ENCODE measurements at regions not wholly inside any gene's neighbourhood (a gene's known extent, or its start where the extent isn't known, plus 50 kb on each side); places are given as distances from the start of the nearest gene placed in this dataset.

DNA sequence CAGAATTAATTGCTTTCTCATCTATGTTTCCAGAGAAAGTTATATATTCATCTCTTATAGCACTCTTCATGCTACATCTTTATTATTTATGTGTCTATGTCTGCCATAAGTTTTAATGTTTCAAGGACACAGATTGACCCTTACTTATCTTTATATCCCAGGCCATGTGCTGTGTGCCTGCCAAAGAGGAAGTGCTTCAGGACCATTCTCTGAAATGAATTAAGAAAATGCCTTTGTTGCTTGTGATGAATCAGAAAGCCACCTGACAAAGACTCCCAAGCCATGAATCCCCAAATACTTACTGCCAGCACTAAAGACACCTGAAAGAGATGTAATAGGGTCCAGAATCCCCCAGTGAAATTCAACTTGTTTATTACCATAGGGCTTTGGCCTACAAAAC, 342.1 kb upstream of the C1orf87 start:
- H3K4me3 ChIP-seq = no peak overlapping the region
- no peaks in the 10 kb centered on the region for H3K27me3 ChIP-seq (ENCODE audit: insufficient read depth in 3 of 3, low read length in 2 of 3)
- H3K4me1 ChIP-seq = no peaks in the 10 kb centered on the region
- H3K9me3 ChIP-seq = no peaks in the 10 kb centered on the region
- H3K36me3 ChIP-seq (ENCODE audit: insufficient read depth in 1 of 2, low read depth in 1 of 2) = no peaks in the 10 kb centered on the region
- intact Hi-C loops (cut with DNase I) = loop anchor here in 1 of 2 donors (10.0 kb wide), 1 partner anchor 1009 kb away; no protein-coding TSS in a partner anchor
- ATAC-seq (no peak), DNase-seq (no peak)
- TF ChIP-seq, protein P1, sequence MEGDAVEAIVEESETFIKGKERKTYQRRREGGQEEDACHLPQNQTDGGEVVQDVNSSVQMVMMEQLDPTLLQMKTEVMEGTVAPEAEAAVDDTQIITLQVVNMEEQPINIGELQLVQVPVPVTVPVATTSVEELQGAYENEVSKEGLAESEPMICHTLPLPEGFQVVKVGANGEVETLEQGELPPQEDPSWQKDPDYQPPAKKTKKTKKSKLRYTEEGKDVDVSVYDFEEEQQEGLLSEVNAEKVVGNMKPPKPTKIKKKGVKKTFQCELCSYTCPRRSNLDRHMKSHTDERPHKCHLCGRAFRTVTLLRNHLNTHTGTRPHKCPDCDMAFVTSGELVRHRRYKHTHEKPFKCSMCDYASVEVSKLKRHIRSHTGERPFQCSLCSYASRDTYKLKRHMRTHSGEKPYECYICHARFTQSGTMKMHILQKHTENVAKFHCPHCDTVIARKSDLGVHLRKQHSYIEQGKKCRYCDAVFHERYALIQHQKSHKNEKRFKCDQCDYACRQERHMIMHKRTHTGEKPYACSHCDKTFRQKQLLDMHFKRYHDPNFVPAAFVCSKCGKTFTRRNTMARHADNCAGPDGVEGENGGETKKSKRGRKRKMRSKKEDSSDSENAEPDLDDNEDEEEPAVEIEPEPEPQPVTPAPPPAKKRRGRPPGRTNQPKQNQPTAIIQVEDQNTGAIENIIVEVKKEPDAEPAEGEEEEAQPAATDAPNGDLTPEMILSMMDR (IDR thresholded peaks at IDR 0.05) = no peak
- no peak overlapping the region for H3K27ac ChIP-seq

DNA sequence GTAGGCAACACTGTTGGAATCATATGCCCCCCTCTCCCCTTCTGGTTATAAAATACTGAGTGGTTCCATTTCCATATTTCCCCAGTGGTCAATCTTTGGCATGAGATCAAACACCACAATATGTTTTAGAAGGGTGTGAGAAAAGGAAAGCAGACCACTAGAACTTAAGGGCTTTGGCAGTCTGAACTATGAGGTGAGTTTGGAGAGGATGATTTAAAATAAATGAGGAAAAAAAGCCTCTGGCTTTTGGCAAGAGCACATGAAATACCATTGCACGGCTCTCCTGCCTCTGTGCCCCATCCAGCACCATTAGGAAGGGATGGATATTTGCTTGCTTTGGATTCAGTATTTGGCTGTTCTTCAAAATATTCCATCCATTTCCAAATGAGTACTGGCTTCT, 339.5 kb upstream of the C1orf87 start:
- TF ChIP-seq, protein P1 (IDR thresholded peaks at IDR 0.05) = no peak
- Histone ChIP-seq H3K9me3 (no peaks in the 10 kb centered on the region), H3K36me3 (ENCODE audit: insufficient read depth in 1 of 2, low read depth in 1 of 2) (no peaks in the 10 kb centered on the region), H3K27ac (no peak overlapping the region), H3K4me1 (no peaks in the 10 kb centered on the region), H3K27me3 (ENCODE audit: insufficient read depth in 3 of 3, low read length in 2 of 3) (no peaks in the 10 kb centered on the region), H3K4me3 (no peak overlapping the region)
- DNase-seq (no peak), ATAC-seq (no peak)
- WGBS, 3 donors = 18 to 43% (median 37%) methylated on average over 1 of the region's 1 CpG
- intact Hi-C loops (cut with DNase I) = loop anchor here in 1 of 2 donors (10.0 kb wide), 1 partner anchor 1012 kb away; no protein-coding TSS in a partner anchor

DNA sequence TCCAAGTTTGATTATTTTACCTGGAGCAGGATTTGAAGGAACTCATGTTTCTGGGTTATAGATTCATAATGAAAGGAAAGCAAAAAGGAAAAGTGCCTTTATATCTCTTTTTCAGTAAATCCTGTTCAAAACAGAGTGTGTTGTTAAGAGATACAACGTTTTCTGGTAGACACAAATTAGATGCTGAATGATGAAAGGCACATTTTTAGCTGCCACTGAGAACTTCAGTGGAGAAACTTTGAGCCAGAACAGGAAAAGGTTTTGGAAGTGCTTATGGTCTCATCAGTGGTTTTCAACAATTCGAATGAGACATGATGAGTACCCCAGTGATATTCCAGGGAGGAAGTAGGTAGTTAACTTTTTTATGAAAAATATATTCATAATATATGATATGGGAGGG, 338.0 kb upstream of the C1orf87 start:
- no peaks in the 10 kb centered on the region for H3K27me3 ChIP-seq (ENCODE audit: insufficient read depth in 3 of 3, low read length in 2 of 3)
- no peak overlapping the region for H3K4me3 ChIP-seq
- H3K27ac ChIP-seq = no peak overlapping the region
- DNase-seq = no peak
- H3K4me1 ChIP-seq = no peaks in the 10 kb centered on the region
- intact Hi-C loops (cut with DNase I) = loop anchor here in 1 of 2 donors (10.0 kb wide), 1 partner anchor 1013 kb away; no protein-coding TSS in a partner anchor
- ATAC-seq = no peak
- no peaks in the 10 kb centered on the region for H3K9me3 ChIP-seq
- WGBS, 3 donors = 23 to 32% (median 26%) methylated on average over 2 of the region's 2 CpGs
- TF ChIP-seq, protein P1 (IDR thresholded peaks at IDR 0.05) = no peak
- H3K36me3 ChIP-seq (ENCODE audit: insufficient read depth in 1 of 2, low read depth in 1 of 2) = no peaks in the 10 kb centered on the region

DNA sequence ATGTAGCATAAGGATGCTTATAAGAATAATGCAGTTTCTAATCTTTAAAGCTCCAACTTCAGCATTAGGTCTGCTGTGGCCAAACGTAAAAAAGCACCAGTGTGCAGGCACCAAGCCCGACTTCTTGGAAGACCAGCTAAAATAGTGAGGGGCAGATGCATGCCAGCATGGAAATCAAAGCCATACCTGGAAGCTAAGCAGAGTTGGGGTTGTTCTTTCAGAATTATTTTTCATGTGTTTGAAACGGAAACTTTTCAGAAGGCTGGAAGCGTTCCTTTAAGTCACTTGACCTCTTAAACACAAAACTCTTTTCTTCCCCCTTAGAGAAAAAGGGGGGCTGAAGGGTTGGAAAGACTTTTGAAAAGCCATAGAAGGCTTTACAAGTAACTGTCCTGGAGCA, 329.2 kb upstream of the C1orf87 start:
- Histone ChIP-seq H3K4me1 (no peaks in the 10 kb centered on the region), H3K27me3 (ENCODE audit: insufficient read depth in 3 of 3, low read length in 2 of 3) (no peaks in the 10 kb centered on the region), H3K9me3 (no peaks in the 10 kb centered on the region), H3K36me3 (ENCODE audit: insufficient read depth in 1 of 2, low read depth in 1 of 2) (no peaks in the 10 kb centered on the region), H3K27ac (no peak overlapping the region), H3K4me3 (no peak overlapping the region)
- 21 to 33% (median 23%) methylated on average over 4 of the region's 4 CpGs for WGBS, 3 donors
- DNase-seq (no peak), ATAC-seq (no peak)
- intact Hi-C loops (cut with DNase I) = no loop called here
- TF ChIP-seq, protein P1 (IDR thresholded peaks at IDR 0.05) = no peak

DNA sequence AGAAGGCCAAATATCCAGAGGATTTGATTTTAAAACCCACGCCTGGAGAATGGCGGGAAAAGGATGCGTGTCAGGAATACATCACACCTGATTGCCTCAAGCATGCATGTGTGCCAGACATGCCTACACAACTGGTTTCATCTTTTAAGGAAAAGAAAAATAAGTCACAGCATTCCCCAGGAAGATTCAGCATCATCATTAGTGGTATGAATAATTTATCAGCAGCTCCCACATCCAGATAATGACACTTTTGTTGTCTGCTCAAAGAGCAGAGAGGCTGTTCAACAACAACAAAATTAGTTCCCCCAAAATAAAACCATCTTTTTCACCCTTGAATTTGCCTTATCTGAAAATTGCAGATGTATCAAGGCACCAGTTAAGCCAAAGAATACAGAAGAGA, 328.6 kb upstream of the C1orf87 start:
- Histone ChIP-seq H3K9me3 (no peaks in the 10 kb centered on the region), H3K4me3 (no peak overlapping the region), H3K36me3 (ENCODE audit: insufficient read depth in 1 of 2, low read depth in 1 of 2) (no peaks in the 10 kb centered on the region), H3K4me1 (no peaks in the 10 kb centered on the region), H3K27me3 (ENCODE audit: insufficient read depth in 3 of 3, low read length in 2 of 3) (no peaks in the 10 kb centered on the region), H3K27ac (no peak overlapping the region)
- intact Hi-C loops (cut with DNase I) = no loop called here
- DNase-seq (no peak), ATAC-seq (no peak)
- 89 to 98% (median 95%) methylated on average over 3 of the region's 3 CpGs for WGBS, 3 donors
- TF ChIP-seq, protein P1 (IDR thresholded peaks at IDR 0.05) = no peak

Data from psoas muscle (tissue), 7 donors.